ENCODE measurements at regions not wholly inside any gene's neighbourhood (a gene's known extent, or its start where the extent isn't known, plus 50 kb on each side); places are given as distances from the start of the nearest gene placed in this dataset.

DNA sequence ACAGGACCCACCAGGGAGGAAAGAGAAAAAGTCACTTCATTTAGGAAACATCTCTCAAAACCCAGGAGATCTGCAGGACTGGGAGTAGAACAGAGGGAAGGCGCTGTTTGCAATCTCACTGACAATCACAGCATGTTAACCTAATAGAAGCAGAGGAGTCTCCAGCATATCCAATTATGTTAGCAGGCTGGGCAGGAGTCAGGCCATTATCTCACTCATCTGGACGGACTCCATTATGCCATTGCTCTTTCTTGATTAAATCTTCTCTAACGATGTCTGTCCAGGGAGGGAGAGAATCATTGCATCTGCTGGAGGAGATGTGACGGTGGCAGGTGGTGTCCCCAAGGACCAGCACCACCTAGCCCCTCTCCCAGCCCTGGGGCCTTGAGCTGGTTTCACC is 203.8 kb upstream of the SFSWAP start:
- no peak for DNase-seq (ENCODE audit: low spot score in 2 of 2)
- H3K4me3 ChIP-seq = no peak overlapping the region
- H3K4me1 ChIP-seq = no peaks in the 10 kb centered on the region
- H3K9me3 ChIP-seq = no peaks in the 10 kb centered on the region
- H3K27me3 ChIP-seq = no peaks in the 10 kb centered on the region
- intact Hi-C loops (cut with DNase I) = no loop called here
- H3K27ac ChIP-seq = no peak overlapping the region
- TF ChIP-seq, protein P1, sequence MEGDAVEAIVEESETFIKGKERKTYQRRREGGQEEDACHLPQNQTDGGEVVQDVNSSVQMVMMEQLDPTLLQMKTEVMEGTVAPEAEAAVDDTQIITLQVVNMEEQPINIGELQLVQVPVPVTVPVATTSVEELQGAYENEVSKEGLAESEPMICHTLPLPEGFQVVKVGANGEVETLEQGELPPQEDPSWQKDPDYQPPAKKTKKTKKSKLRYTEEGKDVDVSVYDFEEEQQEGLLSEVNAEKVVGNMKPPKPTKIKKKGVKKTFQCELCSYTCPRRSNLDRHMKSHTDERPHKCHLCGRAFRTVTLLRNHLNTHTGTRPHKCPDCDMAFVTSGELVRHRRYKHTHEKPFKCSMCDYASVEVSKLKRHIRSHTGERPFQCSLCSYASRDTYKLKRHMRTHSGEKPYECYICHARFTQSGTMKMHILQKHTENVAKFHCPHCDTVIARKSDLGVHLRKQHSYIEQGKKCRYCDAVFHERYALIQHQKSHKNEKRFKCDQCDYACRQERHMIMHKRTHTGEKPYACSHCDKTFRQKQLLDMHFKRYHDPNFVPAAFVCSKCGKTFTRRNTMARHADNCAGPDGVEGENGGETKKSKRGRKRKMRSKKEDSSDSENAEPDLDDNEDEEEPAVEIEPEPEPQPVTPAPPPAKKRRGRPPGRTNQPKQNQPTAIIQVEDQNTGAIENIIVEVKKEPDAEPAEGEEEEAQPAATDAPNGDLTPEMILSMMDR (IDR thresholded peaks at IDR 0.05) = no peak
- no peaks in the 10 kb centered on the region for H3K36me3 ChIP-seq

DNA sequence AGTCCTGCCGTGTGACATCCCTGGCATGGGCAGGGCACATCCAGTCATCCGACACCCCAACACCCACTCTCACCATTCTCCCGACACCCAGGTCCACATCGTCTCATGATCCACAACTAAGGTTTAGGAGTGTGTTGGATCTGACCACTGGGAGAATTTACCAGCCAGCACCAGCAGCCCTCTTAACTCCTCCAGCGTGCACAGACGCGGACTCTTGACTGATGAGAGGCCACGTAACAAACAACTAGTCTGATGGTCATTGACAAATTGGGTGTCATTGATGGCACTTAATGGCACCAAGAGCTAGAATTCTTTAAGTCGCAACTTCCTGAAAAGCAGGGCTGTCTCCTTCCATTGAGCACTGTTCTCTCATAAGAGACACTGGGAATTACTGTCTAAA is 203.0 kb upstream of the SFSWAP start:
- no peaks in the 10 kb centered on the region for H3K36me3 ChIP-seq
- H3K4me3 ChIP-seq = no peak overlapping the region
- H3K4me1 ChIP-seq = no peaks in the 10 kb centered on the region
- H3K9me3 ChIP-seq = no peaks in the 10 kb centered on the region
- H3K27ac ChIP-seq = no peak overlapping the region
- intact Hi-C loops (cut with DNase I) = no loop called here
- no peak for DNase-seq (ENCODE audit: low spot score in 2 of 2)
- H3K27me3 ChIP-seq = no peaks in the 10 kb centered on the region
- TF ChIP-seq, protein P1 (IDR thresholded peaks at IDR 0.05) = no peak

DNA sequence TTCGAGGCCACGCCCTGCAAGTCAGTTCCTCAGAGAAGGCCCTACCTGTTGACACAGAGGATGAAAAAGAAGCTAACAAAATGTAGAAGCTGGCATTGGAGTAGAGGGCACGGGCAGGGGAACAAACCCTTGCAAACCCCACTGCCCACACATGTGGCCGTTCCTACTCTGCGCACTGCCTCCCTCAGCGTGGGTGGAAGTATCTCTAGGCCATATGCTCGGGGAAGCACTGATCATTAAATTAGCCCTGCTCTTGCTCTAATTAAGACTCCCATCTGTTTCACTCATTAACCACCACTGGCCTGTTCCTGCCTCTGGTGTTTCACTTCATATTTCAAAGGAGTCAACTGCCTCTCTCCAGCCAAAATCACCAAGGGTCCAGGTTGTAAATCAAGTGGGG is 201.2 kb upstream of the SFSWAP start:
- no peak overlapping the region for H3K4me3 ChIP-seq
- intact Hi-C loops (cut with DNase I) = no loop called here
- TF ChIP-seq, protein P1 (IDR thresholded peaks at IDR 0.05) = no peak
- H3K27me3 ChIP-seq = no peaks in the 10 kb centered on the region
- no peaks in the 10 kb centered on the region for H3K36me3 ChIP-seq
- no peaks in the 10 kb centered on the region for H3K4me1 ChIP-seq
- H3K9me3 ChIP-seq = no peaks in the 10 kb centered on the region
- H3K27ac ChIP-seq = no peak overlapping the region
- DNase-seq (ENCODE audit: low spot score in 2 of 2) = no peak

DNA sequence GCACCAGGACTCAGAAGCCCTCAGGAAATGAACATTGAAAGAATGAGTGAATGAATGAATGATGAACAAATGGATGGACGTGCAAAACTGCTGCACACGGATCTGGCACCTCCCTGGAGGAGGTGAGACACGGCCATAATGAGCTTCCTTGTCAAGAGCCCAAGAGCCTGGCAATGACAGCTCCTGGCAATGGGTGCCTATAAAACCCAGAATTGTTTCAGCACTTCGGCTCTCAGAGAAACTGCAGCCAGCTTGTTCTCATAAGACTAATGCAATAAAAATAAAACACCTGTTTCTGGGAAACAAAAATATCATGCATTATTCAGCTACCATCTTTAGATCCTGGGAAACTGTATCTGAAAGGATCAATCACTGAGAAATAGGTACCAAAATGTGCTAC is 200.5 kb upstream of the SFSWAP start:
- TF ChIP-seq, protein P1 (IDR thresholded peaks at IDR 0.05) = no peak
- intact Hi-C loops (cut with DNase I) = no loop called here
- no peak overlapping the region for H3K27ac ChIP-seq
- H3K4me3 ChIP-seq = no peak overlapping the region
- H3K4me1 ChIP-seq = no peaks in the 10 kb centered on the region
- no peak for DNase-seq (ENCODE audit: low spot score in 2 of 2)
- no peaks in the 10 kb centered on the region for H3K27me3 ChIP-seq
- no peaks in the 10 kb centered on the region for H3K36me3 ChIP-seq
- H3K9me3 ChIP-seq = no peaks in the 10 kb centered on the region

DNA sequence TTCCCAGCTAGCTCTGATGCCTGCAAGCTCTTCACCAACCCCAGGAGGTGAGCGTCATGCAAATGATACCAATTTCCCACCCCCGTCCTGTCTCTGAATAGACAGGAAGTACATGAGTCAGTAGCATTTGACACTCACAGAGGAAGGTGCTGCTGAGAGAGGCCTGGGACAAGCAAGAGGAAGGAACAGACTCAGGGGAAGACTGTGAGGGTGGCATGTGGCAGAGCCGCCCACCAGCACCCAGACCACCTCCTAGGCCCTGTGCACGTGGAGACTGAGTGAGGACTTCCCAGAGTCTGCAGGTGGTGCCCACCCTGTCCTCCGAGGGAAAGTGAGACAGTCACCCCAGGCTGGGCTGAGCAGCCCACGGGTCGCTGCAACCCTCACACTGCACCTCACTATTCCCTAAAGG is 199.5 kb upstream of the SFSWAP start:
- no peaks in the 10 kb centered on the region for H3K4me1 ChIP-seq
- H3K27me3 ChIP-seq = no peaks in the 10 kb centered on the region
- no peak for DNase-seq (ENCODE audit: low spot score in 2 of 2)
- no peak overlapping the region for H3K4me3 ChIP-seq
- intact Hi-C loops (cut with DNase I) = no loop called here
- TF ChIP-seq, protein P1 (IDR thresholded peaks at IDR 0.05) = no peak
- H3K36me3 ChIP-seq = no peaks in the 10 kb centered on the region
- H3K9me3 ChIP-seq = no peaks in the 10 kb centered on the region
- H3K27ac ChIP-seq = no peak overlapping the region

Measured in ascending aorta (tissue), 2 donors.